Right cardiac atrium (tissue), 5 donors: ENCODE measurements at regions not wholly inside any gene's neighbourhood (a gene's known extent, or its start where the extent isn't known, plus 50 kb on each side); places are given as distances from the start of the nearest gene placed in this dataset.
"Not testable (repeated sequence)": the region's sequence is repeated elsewhere in the genome, so short reads cannot be mapped to it uniquely, and the experiment has no call there.

ENCODE experiments used
- ATAC-seq, 2 donors: fragments of 200-7000 bp; cut with Tn5 transposase; one replicate each; pipeline versions ENCODE4 v1.8.0 to v1.9.1; 2020; ENCODE audit warnings: moderate library complexity in 2 of 2, mild to moderate bottlenecking in 1 of 2
- DNase-seq, 3 donors: peaks; one replicate each; pipeline ENCODE4 v3.0.0-alpha.2; 2020
- H3K27ac ChIP-seq: one replicate; pipeline ENCODE4 v1.5.1; 2013; ENCODE audit warnings: mild to moderate bottlenecking, low read length, control low read depth, moderate library complexity
- H3K27me3 ChIP-seq: one replicate; pipeline ENCODE4 v1.6.1; 2013; ENCODE audit not compliant: control insufficient read depth, insufficient read depth
- H3K4me1 ChIP-seq: one replicate; pipeline ENCODE4 v1.6.1; 2013; ENCODE audit warnings: low read length; ENCODE audit not compliant: control insufficient read depth, insufficient read depth
- H3K4me3 ChIP-seq: one replicate; pipeline ENCODE4 v1.5.1; 2013; ENCODE audit warnings: low read length, control low read depth
- H3K9me3 ChIP-seq: one replicate; pipeline ENCODE4 v1.6.1; 2013; ENCODE audit warnings: low read length; ENCODE audit not compliant: control insufficient read depth
- WGBS: extraction: QIAGEN DNeasy Blood & Tissue Kit; methylation state at CpG from one replicate; pipeline ENCODE4 v1.1.7; 2013; 5-methylcytosine and 5-hydroxymethylcytosine counted together
- intact Hi-C, 4 donors: fragments of 100-400 bp; cut with DNase I; formaldehyde crosslinking; loops; one replicate each; pipeline versions ENCODE4 v1.11.0 to v1.14.0; 2022 to 2023
- donor health status: healthy with polysubstance abuse.
- donor health status: DM: no; HTN: yes; CAD: no.
- donor health status: DM: no; HTN: no; CAD: no.
- donor health status: DM: no; HTN: yes; CAD: no; lungs with severe emphysema.
- donor health status: DM: yes; HTN: yes; CAD: no.

GRCh38 chr16:33516686-33517085 lies 57.3 kb downstream of the TP53TG3F start:
- H3K4me3 ChIP-seq, ATAC-seq, H3K9me3 ChIP-seq, H3K27ac ChIP-seq, H3K27me3 ChIP-seq, H3K4me1 ChIP-seq, intact Hi-C loops: not testable (repeated sequence)
- peak in 2 of 3 donors; percentile 2 to 4 for DNase-seq
- WGBS: 61% methylated on average over 39 of the region's 54 CpGs
